ENCODE measurements at regions not wholly inside any gene's neighbourhood (a gene's known extent, or its start where the extent isn't known, plus 50 kb on each side); places are given as distances from the start of the nearest gene placed in this dataset.

DNA sequence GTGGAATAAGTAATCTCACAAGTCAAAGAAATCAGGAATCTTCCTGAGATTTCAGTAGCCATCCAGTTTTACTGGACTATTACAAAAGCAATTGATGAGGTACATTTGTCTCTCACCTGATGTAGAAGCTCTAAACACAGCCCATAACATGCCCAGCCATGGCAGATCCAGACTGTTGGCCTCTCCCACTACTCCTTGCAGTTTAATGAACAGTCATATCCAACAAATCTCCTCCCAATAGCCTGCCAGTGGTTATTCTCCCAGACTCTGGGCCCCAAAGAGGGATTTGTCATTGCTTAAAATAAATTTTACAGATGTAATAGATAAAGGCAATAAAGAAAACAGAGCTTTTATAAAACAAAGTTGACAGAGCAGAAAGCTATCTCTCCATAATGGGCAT, 80.8 kb downstream of the ZNF608 start:
- Histone ChIP-seq H3K27me3 (ENCODE audit: control insufficient read depth in 2 of 2, insufficient read depth in 2 of 2, low read length in 2 of 2) (no peaks in the 10 kb centered on the region), H3K4me1 (replicated peaks in 1 of 2; ENCODE audit: control insufficient read depth in 2 of 2, insufficient read depth in 2 of 2, low read length in 2 of 2) (peaks cover 6 to 42% of the 10 kb centered on the region in 2 experiments; a peak in 4 of 5 replicates), H3K9ac (ENCODE audit: insufficient read depth in 1 of 2, low read depth in 2 of 2, low read length in 2 of 2) (no peak overlapping the region), H3K4me2 (ENCODE audit: insufficient read depth, low read length) (no peak overlapping the region), H3K27ac (ENCODE audit: extremely low read depth, low read depth, low read length) (no peak overlapping the region), H4K20me1 (replicated peaks; ENCODE audit: control insufficient read depth, insufficient read depth, low read length) (no peaks in the 10 kb centered on the region), H3K9me3 (replicated peaks; ENCODE audit: control insufficient read depth, insufficient read depth, low read depth, low read length) (no peaks in the 10 kb centered on the region), H2AFZ (ENCODE audit: low read depth, low read length) (no peak overlapping the region), H3K9me1 (ENCODE audit: control insufficient read depth, insufficient read depth, low read length) (no peaks in the 10 kb centered on the region), H3K36me3 (ENCODE audit: control insufficient read depth, insufficient read depth, low read length) (no peaks in the 10 kb centered on the region), H3K4me3 (no peak overlapping the region), H3K79me2 (ENCODE audit: control insufficient read depth, insufficient read depth, low read length) (no peaks in the 10 kb centered on the region)
- POLR2A ChIA-PET, result no interaction called here
- intact Hi-C loops (cut with micrococcal nuclease), result no loop called here
- FAIRE-seq, result no peak
- no peak for DNase-seq (ENCODE audit: extremely low read depth in 1 of 4, low spot score in 3 of 4)
- no peak for ATAC-seq
- in situ Hi-C loops (cut with MboI), result no loop called here
- TF ChIP-seq RBM39 (optimal IDR thresholded peaks at IDR 0.05; ENCODE audit: low read depth, low read length) (no peak), PHTF2 (CRISPR knock-in tag; IDR thresholded peaks at IDR 0.05) (no peak), CHD2 (IDR thresholded peaks at IDR 0.05; ENCODE audit: low read depth, low read length) (no peak), ETV1 (tag; conservative IDR thresholded peaks at IDR 0.05; ENCODE audit: low read depth) (no peak), ARHGAP35 (IDR thresholded peaks at IDR 0.05; ENCODE audit: partially characterized antibody) (no peak), ZFP1 (CRISPR knock-in tag; IDR thresholded peaks at IDR 0.05) (no peak), RNF219 (CRISPR knock-in tag; IDR thresholded peaks at IDR 0.05) (no peak), ERF (CRISPR knock-in tag; IDR thresholded peaks at IDR 0.05) (no peak), E2F3 (CRISPR knock-in tag; IDR thresholded peaks at IDR 0.05) (no peak), GTF3C2 (IDR thresholded peaks at IDR 0.05; ENCODE audit: borderline replicate concordance, extremely low read depth, insufficient read length) (no peak), RUNX1 (IDR thresholded peaks at IDR 0.05; ENCODE audit: low read depth) (no peak)
- TF ChIP-seq, protein P1, sequence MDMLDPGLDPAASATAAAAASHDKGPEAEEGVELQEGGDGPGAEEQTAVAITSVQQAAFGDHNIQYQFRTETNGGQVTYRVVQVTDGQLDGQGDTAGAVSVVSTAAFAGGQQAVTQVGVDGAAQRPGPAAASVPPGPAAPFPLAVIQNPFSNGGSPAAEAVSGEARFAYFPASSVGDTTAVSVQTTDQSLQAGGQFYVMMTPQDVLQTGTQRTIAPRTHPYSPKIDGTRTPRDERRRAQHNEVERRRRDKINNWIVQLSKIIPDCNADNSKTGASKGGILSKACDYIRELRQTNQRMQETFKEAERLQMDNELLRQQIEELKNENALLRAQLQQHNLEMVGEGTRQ (CRISPR knock-in tag; IDR thresholded peaks at IDR 0.05), result no peak
- TF ChIP-seq, protein P2, sequence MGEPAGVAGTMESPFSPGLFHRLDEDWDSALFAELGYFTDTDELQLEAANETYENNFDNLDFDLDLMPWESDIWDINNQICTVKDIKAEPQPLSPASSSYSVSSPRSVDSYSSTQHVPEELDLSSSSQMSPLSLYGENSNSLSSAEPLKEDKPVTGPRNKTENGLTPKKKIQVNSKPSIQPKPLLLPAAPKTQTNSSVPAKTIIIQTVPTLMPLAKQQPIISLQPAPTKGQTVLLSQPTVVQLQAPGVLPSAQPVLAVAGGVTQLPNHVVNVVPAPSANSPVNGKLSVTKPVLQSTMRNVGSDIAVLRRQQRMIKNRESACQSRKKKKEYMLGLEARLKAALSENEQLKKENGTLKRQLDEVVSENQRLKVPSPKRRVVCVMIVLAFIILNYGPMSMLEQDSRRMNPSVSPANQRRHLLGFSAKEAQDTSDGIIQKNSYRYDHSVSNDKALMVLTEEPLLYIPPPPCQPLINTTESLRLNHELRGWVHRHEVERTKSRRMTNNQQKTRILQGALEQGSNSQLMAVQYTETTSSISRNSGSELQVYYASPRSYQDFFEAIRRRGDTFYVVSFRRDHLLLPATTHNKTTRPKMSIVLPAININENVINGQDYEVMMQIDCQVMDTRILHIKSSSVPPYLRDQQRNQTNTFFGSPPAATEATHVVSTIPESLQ (CRISPR knock-in tag; IDR thresholded peaks at IDR 0.05), result no peak
- CTCF ChIA-PET (ENCODE audit: low intra/inter-chr PET ratio), result no interaction called here
- no TSS peak for BruUV-seq (replicated peaks)

All from K562 (cell line).